ENCODE measurements at regions not wholly inside any gene's neighbourhood (a gene's known extent, or its start where the extent isn't known, plus 50 kb on each side); places are given as distances from the start of the nearest gene placed in this dataset.

- DNase-seq (ENCODE audit: low read depth in 2 of 2), result no peak
- Histone ChIP-seq H3K27me3 (ENCODE audit: control insufficient read depth, insufficient read depth, low read length) (no peaks in the 10 kb centered on the region), H3K4me3 (replicated peaks in 1 of 4; ENCODE audit: control extremely low read depth in 1 of 4, insufficient read depth in 1 of 4, low read depth in 3 of 4, low read length in 4 of 4) (no peak overlapping the region), H2AFZ (ENCODE audit: low read length) (no peak overlapping the region), H3K27ac (ENCODE audit: insufficient read depth, low read length) (no peak overlapping the region), H3K4me1 (ENCODE audit: control insufficient read depth, extremely low read depth, insufficient read depth, low read length) (no peaks in the 10 kb centered on the region), H3K36me3 (ENCODE audit: control insufficient read depth, insufficient read depth, low read length) (no peaks in the 10 kb centered on the region), H3K4me2 (ENCODE audit: extremely low read depth, insufficient read depth, low read length) (no peak overlapping the region), H3K9me3 (ENCODE audit: control insufficient read depth, insufficient read depth, low read depth, low read length) (no peaks in the 10 kb centered on the region), H4K20me1 (ENCODE audit: control insufficient read depth, extremely low read depth, insufficient read depth, low read length) (no peaks in the 10 kb centered on the region), H3K9ac (ENCODE audit: insufficient read depth, low read length) (no peak overlapping the region), H3K79me2 (ENCODE audit: control insufficient read depth, insufficient read depth, low read length) (no peaks in the 10 kb centered on the region)
- TF ChIP-seq EZH2 (IDR thresholded peaks at IDR 0.05; ENCODE audit: low read length, missing control alignments) (no peak), CTCF (conservative IDR thresholded peaks at IDR 0.05 in 1 of 2, IDR thresholded peaks at IDR 0.05 in 1 of 2; ENCODE audit: low read depth in 1 of 2, low read length in 2 of 2) (no peak)
Measured at GRCh38 chr11:25901415-25901814, 430.5 kb upstream of the ANO3 start.

DNA sequence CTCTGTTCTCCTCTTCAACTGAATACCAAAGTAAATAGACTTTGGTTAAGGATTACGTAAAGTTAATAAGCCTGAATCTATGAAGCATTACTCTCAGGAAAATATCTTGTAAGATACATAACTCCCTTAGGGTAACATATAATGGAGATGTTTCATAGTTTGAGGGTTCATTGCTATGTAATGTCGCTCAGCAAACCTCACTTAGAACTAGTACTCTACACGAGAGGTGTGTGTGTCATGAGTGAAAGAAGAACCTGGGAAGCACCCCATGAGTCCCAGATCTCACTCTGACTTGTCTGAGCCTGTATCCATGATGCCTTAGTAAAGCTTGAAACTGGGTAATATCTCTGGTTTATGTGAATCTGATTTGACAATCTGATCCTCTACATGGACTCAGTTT, 429.5 kb upstream of the ANO3 start:
- Histone ChIP-seq H3K9ac (ENCODE audit: insufficient read depth, low read length) (no peak overlapping the region), H3K27me3 (ENCODE audit: control insufficient read depth, insufficient read depth, low read length) (no peaks in the 10 kb centered on the region), H3K36me3 (ENCODE audit: control insufficient read depth, insufficient read depth, low read length) (no peaks in the 10 kb centered on the region), H4K20me1 (ENCODE audit: control insufficient read depth, extremely low read depth, insufficient read depth, low read length) (no peaks in the 10 kb centered on the region), H3K27ac (ENCODE audit: insufficient read depth, low read length) (no peak overlapping the region), H3K4me2 (ENCODE audit: extremely low read depth, insufficient read depth, low read length) (no peak overlapping the region), H3K79me2 (ENCODE audit: control insufficient read depth, insufficient read depth, low read length) (no peaks in the 10 kb centered on the region), H3K4me3 (replicated peaks in 1 of 4; ENCODE audit: control extremely low read depth in 1 of 4, insufficient read depth in 1 of 4, low read depth in 3 of 4, low read length in 4 of 4) (no peak overlapping the region), H2AFZ (ENCODE audit: low read length) (no peak overlapping the region), H3K4me1 (ENCODE audit: control insufficient read depth, extremely low read depth, insufficient read depth, low read length) (no peaks in the 10 kb centered on the region), H3K9me3 (ENCODE audit: control insufficient read depth, insufficient read depth, low read depth, low read length) (no peaks in the 10 kb centered on the region)
- no peak for DNase-seq (ENCODE audit: low read depth in 2 of 2)
- TF ChIP-seq EZH2 (IDR thresholded peaks at IDR 0.05; ENCODE audit: low read length, missing control alignments), result no peak
- TF ChIP-seq CTCF (conservative IDR thresholded peaks at IDR 0.05 in 1 of 2, IDR thresholded peaks at IDR 0.05 in 1 of 2; ENCODE audit: low read depth in 1 of 2, low read length in 2 of 2), result no peak

DNA sequence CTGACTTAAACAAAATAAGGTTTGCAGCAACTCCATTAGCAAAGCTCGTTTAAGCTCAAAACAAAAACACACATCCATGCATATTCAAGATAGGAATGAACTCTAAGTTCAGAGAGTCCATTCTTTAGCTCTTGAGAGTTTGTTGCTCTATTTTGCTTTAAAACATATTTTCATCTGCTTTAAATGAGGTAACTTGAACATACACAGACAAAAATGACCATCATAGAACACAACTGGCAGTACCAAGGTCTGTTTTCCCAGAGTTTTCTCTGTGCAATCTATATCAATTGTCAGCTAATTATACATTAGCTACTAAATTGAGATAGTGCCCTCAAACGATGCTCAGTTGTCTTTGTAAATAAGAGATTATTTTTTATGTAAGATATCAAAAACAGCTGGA, 423.2 kb upstream of the ANO3 start:
- Histone ChIP-seq H3K4me1 (ENCODE audit: control insufficient read depth, extremely low read depth, insufficient read depth, low read length) (no peaks in the 10 kb centered on the region), H4K20me1 (ENCODE audit: control insufficient read depth, extremely low read depth, insufficient read depth, low read length) (no peaks in the 10 kb centered on the region), H2AFZ (ENCODE audit: low read length) (no peak overlapping the region), H3K4me3 (replicated peaks in 1 of 4; ENCODE audit: control extremely low read depth in 1 of 4, insufficient read depth in 1 of 4, low read depth in 3 of 4, low read length in 4 of 4) (no peak overlapping the region), H3K27me3 (ENCODE audit: control insufficient read depth, insufficient read depth, low read length) (no peaks in the 10 kb centered on the region), H3K27ac (ENCODE audit: insufficient read depth, low read length) (no peak overlapping the region), H3K9me3 (ENCODE audit: control insufficient read depth, insufficient read depth, low read depth, low read length) (no peaks in the 10 kb centered on the region), H3K79me2 (ENCODE audit: control insufficient read depth, insufficient read depth, low read length) (no peaks in the 10 kb centered on the region), H3K9ac (ENCODE audit: insufficient read depth, low read length) (no peak overlapping the region), H3K36me3 (ENCODE audit: control insufficient read depth, insufficient read depth, low read length) (no peaks in the 10 kb centered on the region), H3K4me2 (ENCODE audit: extremely low read depth, insufficient read depth, low read length) (no peak overlapping the region)
- no peak for DNase-seq (ENCODE audit: low read depth in 2 of 2)
- TF ChIP-seq CTCF (conservative IDR thresholded peaks at IDR 0.05 in 1 of 2, IDR thresholded peaks at IDR 0.05 in 1 of 2; ENCODE audit: low read depth in 1 of 2, low read length in 2 of 2), result no peak
- TF ChIP-seq EZH2 (IDR thresholded peaks at IDR 0.05; ENCODE audit: low read length, missing control alignments), result no peak

All from fibroblast of lung (primary cell).